Activated CD8-positive, alpha-beta T cell treated with anti-CD3 and anti-CD28 coated beads, Interleukin-2, amount 10 ng/mL, durations not matched to agents 7 days and 5 days (primary cell): ENCODE measurements at regions not wholly inside any gene's neighbourhood (a gene's known extent, or its start where the extent isn't known, plus 50 kb on each side); places are given as distances from the start of the nearest gene placed in this dataset.

Experiments
- ATAC-seq: fragments of 150-1000 bp; cut with Tn5 transposase; one replicate; pipeline ENCODE4 v1.10.0; 2021; ENCODE audit warnings: moderate library complexity
- CTCF ChIA-PET: fragments of 350-600 bp; sonication (Branson Sonifier 250); formaldehyde crosslinking; loops from one replicate; lab custom pipeline; 2021; ENCODE audit warnings: antibody characterized with exemption; lab: Charles Lee
- POLR2A ChIA-PET: fragments of 350-600 bp; sonication (Branson Sonifier 250); formaldehyde crosslinking; loops from one replicate; lab custom pipeline; 2021; ENCODE audit warnings: antibody characterized with exemption; lab: Charles Lee
- DNase-seq: peaks from one replicate; pipeline ENCODE4 v3.0.0-alpha.2; 2020
- H3K27ac Mint-ChIP-seq: one replicate; pipeline ENCODE4 v1.8.0; 2021; ENCODE audit warnings: mild to moderate bottlenecking, mixed read lengths
- H3K27me3 Mint-ChIP-seq: one replicate; pipeline ENCODE4 v1.8.0; 2021; ENCODE audit warnings: low read depth, mixed read lengths
- H3K36me3 Mint-ChIP-seq: one replicate; pipeline ENCODE4 v1.8.0; 2021; ENCODE audit warnings: low read depth, mixed read lengths
- H3K4me1 Mint-ChIP-seq: one replicate; pipeline ENCODE4 v1.8.0; 2021; ENCODE audit warnings: low read depth, mixed read lengths
- H3K4me3 Mint-ChIP-seq: one replicate; pipeline ENCODE4 v1.8.0; 2021; ENCODE audit warnings: mild to moderate bottlenecking, mixed read lengths
- H3K9me3 Mint-ChIP-seq: one replicate; pipeline ENCODE4 v1.8.0; 2022; ENCODE audit warnings: mixed read lengths; ENCODE audit not compliant: insufficient read depth

DNA sequence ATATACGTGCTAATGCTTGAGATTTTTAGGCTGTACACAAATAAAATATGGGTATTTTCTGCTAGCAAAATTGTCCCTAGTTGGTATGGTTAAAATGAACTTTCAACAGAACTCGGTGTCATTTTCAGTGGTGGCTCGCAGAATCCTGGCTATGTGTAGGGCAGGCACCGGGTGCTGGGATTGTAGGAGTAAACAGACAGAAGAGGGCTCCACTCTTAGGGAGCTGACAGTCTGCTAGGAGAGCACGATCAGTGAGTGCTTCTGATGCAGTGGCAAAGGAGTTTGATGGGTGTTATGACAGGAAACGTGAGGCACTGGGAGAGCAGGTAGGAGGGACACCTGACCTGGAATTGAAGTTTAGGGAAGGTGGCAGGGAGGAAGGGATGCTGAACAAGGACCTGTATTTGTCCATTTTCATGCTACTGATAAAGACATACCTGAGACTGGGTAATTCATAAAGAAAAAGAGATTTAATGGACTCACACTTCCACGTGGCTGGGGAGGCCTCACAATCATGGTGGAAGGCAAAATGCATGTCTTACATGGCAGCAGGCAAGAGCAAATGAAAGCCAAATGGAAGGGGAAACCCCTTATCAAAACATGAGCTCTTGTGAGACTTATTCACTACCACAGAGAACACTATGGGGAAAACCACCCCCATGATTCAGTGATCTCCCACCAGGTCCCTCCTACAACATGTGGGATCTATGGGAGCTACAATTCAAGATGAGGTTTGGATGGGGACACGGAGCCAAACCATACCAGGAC, 105.4 kb upstream of the LCLAT1 start:
- H3K27me3 Mint-ChIP-seq = no peaks in the 10 kb centered on the region

DNA sequence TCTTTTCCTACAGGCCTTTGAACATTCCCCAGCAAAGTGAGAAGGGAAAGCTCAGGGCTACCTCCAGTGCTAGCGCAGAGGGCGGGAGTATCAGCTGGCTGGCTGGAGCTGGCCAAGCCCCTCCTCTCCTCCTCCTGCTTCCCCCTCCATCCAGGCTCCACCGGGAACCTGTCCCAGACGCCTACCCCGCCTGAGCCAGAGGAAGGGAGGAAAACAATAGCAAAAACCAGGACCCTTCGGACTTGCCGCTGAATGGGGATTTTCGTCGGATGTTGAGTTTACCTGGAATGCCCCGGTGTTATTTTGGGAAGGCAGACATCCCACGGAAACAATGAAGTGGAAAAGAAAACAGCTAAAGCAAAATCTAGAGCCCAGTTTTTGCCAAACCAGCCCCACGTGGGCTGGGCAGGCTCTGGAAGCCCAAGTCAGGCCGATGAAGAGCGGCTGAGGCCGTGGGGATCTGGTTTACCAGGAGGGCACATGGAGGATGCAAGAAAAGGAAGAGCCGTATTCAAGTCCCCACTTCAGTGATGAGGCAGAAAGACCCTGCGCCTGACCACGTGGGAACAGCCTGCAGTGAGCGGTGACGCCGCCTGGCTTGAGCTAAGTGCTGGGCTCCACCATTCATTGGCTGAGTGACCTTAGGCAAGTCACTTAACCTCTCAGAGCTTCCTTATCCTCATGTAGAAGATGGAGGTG, 100.4 kb upstream of the LCLAT1 start:
- POLR2A ChIA-PET = no interaction called here

More for the DNA sequence above, 105.4 kb upstream of the LCLAT1 start:
- Mint-ChIP-seq H3K36me3 (peaks cover 9% of the 10 kb centered on the region), H3K4me1 (peaks cover 25% of the 10 kb centered on the region), H3K9me3 (peaks cover 11% of the 10 kb centered on the region), H3K4me3 (no peak overlapping the region), H3K27ac (no peak overlapping the region)
- no peak for DNase-seq
- ChIA-PET POLR2A (no interaction called here), CTCF (interaction anchor here (0.8 to 1.1 kb wide), 3 partner anchors 70 to 177 kb away, joined by 3 read pairs; no protein-coding TSS in a partner anchor)
- ATAC-seq = no peak

GRCh38 chr2:30348825-30349224, 98.2 kb upstream of the LCLAT1 start:
- no peaks in the 10 kb centered on the region for H3K36me3 Mint-ChIP-seq
- H3K27me3 Mint-ChIP-seq = no peaks in the 10 kb centered on the region
- H3K4me1 Mint-ChIP-seq = no peaks in the 10 kb centered on the region
- H3K9me3 Mint-ChIP-seq = no peaks in the 10 kb centered on the region
- H3K27ac Mint-ChIP-seq = no peak overlapping the region
- no peak overlapping the region for H3K4me3 Mint-ChIP-seq
- POLR2A ChIA-PET = no interaction called here
- CTCF ChIA-PET = no interaction called here
- ATAC-seq (no peak), DNase-seq (no peak)

More for the DNA sequence above, 100.4 kb upstream of the LCLAT1 start:
- no peak overlapping the region for H3K4me3 Mint-ChIP-seq
- no peaks in the 10 kb centered on the region for H3K27me3 Mint-ChIP-seq
- CTCF ChIA-PET = interaction anchor here (0.7 to 1.4 kb wide), 4 partner anchors 107 to 365 kb away, joined by 3 to 4 read pairs (median 3); no protein-coding TSS in a partner anchor
- no peaks in the 10 kb centered on the region for H3K4me1 Mint-ChIP-seq
- H3K36me3 Mint-ChIP-seq = peaks cover 7% of the 10 kb centered on the region
- no peak overlapping the region for H3K27ac Mint-ChIP-seq
- no peak for ATAC-seq
- no peak for DNase-seq
- H3K9me3 Mint-ChIP-seq = peaks cover 11% of the 10 kb centered on the region

- Mint-ChIP-seq H3K27me3 (no peaks in the 10 kb centered on the region), H3K36me3 (no peaks in the 10 kb centered on the region), H3K27ac (no peak overlapping the region), H3K9me3 (no peaks in the 10 kb centered on the region), H3K4me3 (no peak overlapping the region), H3K4me1 (no peaks in the 10 kb centered on the region)
- ATAC-seq (no peak), DNase-seq (no peak)
- ChIA-PET CTCF (interaction anchor here (0.9 to 1.9 kb wide), 2 partner anchors 11 to 13 kb away, joined by 3 to 5 read pairs; no protein-coding TSS in a partner anchor), POLR2A (no interaction called here)
Measured at GRCh38 chr2:30349691-30350090, 97.4 kb upstream of the LCLAT1 start.

DNA sequence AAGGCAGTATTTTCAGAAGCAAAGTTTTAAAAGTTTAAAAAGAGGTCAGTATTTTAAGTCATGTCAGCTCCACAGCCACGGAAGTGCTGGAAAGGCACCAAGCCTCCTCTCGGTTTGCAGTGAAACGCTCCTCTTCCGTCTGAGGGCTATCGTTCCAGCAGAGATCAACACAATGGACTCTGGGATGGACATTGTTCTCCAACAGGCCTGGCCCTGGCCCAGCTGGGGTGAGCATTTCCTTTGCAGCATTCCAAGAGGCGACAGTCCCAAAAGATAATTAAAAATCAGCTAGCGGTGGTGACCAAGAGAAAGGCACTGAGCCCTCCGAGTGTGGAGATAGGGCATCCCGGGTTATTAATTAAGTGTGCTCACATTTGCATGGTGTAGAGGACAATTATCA, 95.9 kb upstream of the LCLAT1 start:
- DNase-seq (no peak), ATAC-seq (no peak)
- Mint-ChIP-seq H3K4me1 (no peaks in the 10 kb centered on the region), H3K36me3 (no peaks in the 10 kb centered on the region), H3K9me3 (no peaks in the 10 kb centered on the region), H3K27ac (no peak overlapping the region), H3K27me3 (no peaks in the 10 kb centered on the region), H3K4me3 (no peak overlapping the region)
- ChIA-PET CTCF (interaction anchor here (1.9 kb wide), 1 partner anchor 10 kb away, joined by 5 read pairs; no protein-coding TSS in a partner anchor), POLR2A (interaction anchor here (0.5 kb wide), 1 partner anchor 254 kb away, joined by 3 read pairs; no protein-coding TSS in a partner anchor)

GRCh38 chr2:30351949-30352348, 95.1 kb upstream of the LCLAT1 start:
- Mint-ChIP-seq H3K36me3 (no peaks in the 10 kb centered on the region), H3K27ac (no peak overlapping the region), H3K4me3 (no peak overlapping the region), H3K4me1 (no peaks in the 10 kb centered on the region), H3K27me3 (no peaks in the 10 kb centered on the region), H3K9me3 (no peaks in the 10 kb centered on the region)
- ATAC-seq (no peak), DNase-seq (no peak)
- ChIA-PET CTCF (no interaction called here), POLR2A (no interaction called here)

DNA sequence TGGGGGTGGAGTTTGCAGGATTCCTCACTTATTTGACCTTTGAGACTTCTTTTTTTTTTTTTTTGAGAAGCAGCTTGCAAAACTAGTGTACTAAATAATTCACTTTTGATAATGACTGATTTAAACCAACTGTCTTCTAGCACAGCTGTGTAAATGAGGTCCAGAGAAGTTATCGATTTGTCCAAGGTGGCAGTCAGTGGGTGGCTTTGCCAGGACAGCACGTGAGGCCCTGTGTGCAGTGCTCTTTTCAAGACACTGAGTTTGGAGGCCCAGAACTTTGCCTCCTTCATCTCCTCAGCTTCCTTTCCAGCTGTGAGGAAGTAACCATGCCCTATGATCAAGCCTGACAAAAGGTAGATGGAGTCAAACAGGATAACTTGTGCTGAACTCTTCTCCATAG, 92.9 kb upstream of the LCLAT1 start:
- no peak for DNase-seq
- no peak for ATAC-seq
- CTCF ChIA-PET = interaction anchor here (1.2 kb wide), 1 partner anchor 17 kb away, joined by 3 read pairs; no protein-coding TSS in a partner anchor
- no peak overlapping the region for H3K4me3 Mint-ChIP-seq
- no peaks in the 10 kb centered on the region for H3K27me3 Mint-ChIP-seq
- no peaks in the 10 kb centered on the region for H3K4me1 Mint-ChIP-seq
- no peaks in the 10 kb centered on the region for H3K36me3 Mint-ChIP-seq
- no peaks in the 10 kb centered on the region for H3K9me3 Mint-ChIP-seq
- no peak overlapping the region for H3K27ac Mint-ChIP-seq
- POLR2A ChIA-PET = no interaction called here

GRCh38 chr2:30354621-30355020, 92.4 kb upstream of the LCLAT1 start:
- H3K36me3 Mint-ChIP-seq = no peaks in the 10 kb centered on the region
- no peak for DNase-seq
- CTCF ChIA-PET = no interaction called here
- no peak for ATAC-seq
- POLR2A ChIA-PET = interaction anchor here (0.6 kb wide), 1 partner anchor 92 kb away, joined by 3 read pairs; no protein-coding TSS in a partner anchor
- no peak overlapping the region for H3K4me3 Mint-ChIP-seq
- H3K27me3 Mint-ChIP-seq = no peaks in the 10 kb centered on the region
- H3K27ac Mint-ChIP-seq = no peak overlapping the region
- H3K9me3 Mint-ChIP-seq = no peaks in the 10 kb centered on the region
- peaks cover under 1% of the 10 kb centered on the region for H3K4me1 Mint-ChIP-seq

- no peak for ATAC-seq
- no peak overlapping the region for H3K27ac Mint-ChIP-seq
- DNase-seq = no peak
- H3K36me3 Mint-ChIP-seq = no peaks in the 10 kb centered on the region
- CTCF ChIA-PET = interaction anchor here (0.9 kb wide), 1 partner anchor 68 kb away, joined by 3 read pairs; no protein-coding TSS in a partner anchor
- no peaks in the 10 kb centered on the region for H3K9me3 Mint-ChIP-seq
- peaks cover 6% of the 10 kb centered on the region for H3K4me1 Mint-ChIP-seq
- no peaks in the 10 kb centered on the region for H3K27me3 Mint-ChIP-seq
- no peak overlapping the region for H3K4me3 Mint-ChIP-seq
- POLR2A ChIA-PET = interaction anchor here (0.6 kb wide), 1 partner anchor 91 kb away, joined by 3 read pairs; no protein-coding TSS in a partner anchor
Measured at GRCh38 chr2:30355306-30355705, 91.7 kb upstream of the LCLAT1 start.

DNA sequence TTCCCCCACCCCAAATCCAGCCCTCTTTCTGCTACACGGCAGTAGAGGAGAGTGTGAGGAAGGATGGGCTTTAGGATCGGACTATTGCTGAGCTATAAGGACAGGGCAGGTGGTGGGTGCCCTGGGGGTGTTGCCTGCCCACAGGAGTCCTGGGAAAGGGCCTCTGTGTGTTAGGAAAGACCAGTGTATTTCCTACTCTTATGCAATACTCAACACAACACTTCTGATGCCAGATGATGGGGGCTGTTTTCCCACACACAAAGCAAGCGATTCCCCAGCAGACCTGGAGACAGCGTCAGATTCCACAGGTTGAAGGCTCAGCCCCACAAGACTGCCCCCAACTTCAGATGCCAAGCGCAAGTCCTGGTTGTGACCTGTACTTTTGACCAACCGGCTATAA, 91.0 kb upstream of the LCLAT1 start:
- Mint-ChIP-seq H3K27ac (no peak overlapping the region), H3K9me3 (no peaks in the 10 kb centered on the region), H3K4me3 (no peak overlapping the region), H3K36me3 (no peaks in the 10 kb centered on the region), H3K4me1 (peaks cover 12% of the 10 kb centered on the region), H3K27me3 (no peaks in the 10 kb centered on the region)
- DNase-seq (no peak), ATAC-seq (no peak)
- ChIA-PET CTCF (interaction anchor here (0.9 kb wide), 1 partner anchor 67 kb away, joined by 3 read pairs; no protein-coding TSS in a partner anchor), POLR2A (no interaction called here)

- ChIA-PET CTCF (no interaction called here), POLR2A (interaction anchor here (0.6 kb wide), 1 partner anchor 40 kb away, joined by 3 read pairs; no protein-coding TSS in a partner anchor)
- Mint-ChIP-seq H3K4me3 (no peak overlapping the region), H3K9me3 (no peaks in the 10 kb centered on the region), H3K27ac (no peak overlapping the region), H3K4me1 (peaks cover 19% of the 10 kb centered on the region), H3K36me3 (no peaks in the 10 kb centered on the region), H3K27me3 (no peaks in the 10 kb centered on the region)
- no peak for ATAC-seq
- DNase-seq = no peak
Measured at GRCh38 chr2:30356776-30357175, 90.3 kb upstream of the LCLAT1 start.

GRCh38 chr2:30358351-30358750, 88.7 kb upstream of the LCLAT1 start:
- ATAC-seq = no peak
- no peaks in the 10 kb centered on the region for H3K9me3 Mint-ChIP-seq
- ChIA-PET CTCF (no interaction called here), POLR2A (no interaction called here)
- H3K27ac Mint-ChIP-seq = no peak overlapping the region
- H3K4me1 Mint-ChIP-seq = peaks cover 30% of the 10 kb centered on the region
- DNase-seq = no peak
- H3K27me3 Mint-ChIP-seq = no peaks in the 10 kb centered on the region
- no peak overlapping the region for H3K4me3 Mint-ChIP-seq
- no peaks in the 10 kb centered on the region for H3K36me3 Mint-ChIP-seq
